Stimulated activated CD4-positive, alpha-beta T cell treated with anti-CD3 and anti-CD28 coated beads, Interleukin-4, amount 100 ng/mL, for 1 hour (primary cell): ENCODE measurements at regions not wholly inside any gene's neighbourhood (a gene's known extent, or its start where the extent isn't known, plus 50 kb on each side); places are given as distances from the start of the nearest gene placed in this dataset.

ENCODE experiments used
- DNase-seq: peaks from one replicate; pipeline ENCODE4 v3.0.0-alpha.2; 2020

GRCh38 chr9:87122947-87123685 is 175.8 kb upstream of the GAS1 start:
- DNase-seq: no peak

- DNase-seq: no peak
Observed at GRCh38 chr9:87123830-87124229, 176.5 kb upstream of the GAS1 start.

GRCh38 chr9:87125819-87126218 is 178.5 kb upstream of the GAS1 start:
- DNase-seq: no peak

- no peak for DNase-seq
Observed at GRCh38 chr9:87127543-87127942, 180.2 kb upstream of the GAS1 start.

GRCh38 chr9:87127978-87128614 is 180.8 kb upstream of the GAS1 start:
- no peak for DNase-seq

- DNase-seq: no peak
Observed at GRCh38 chr9:87128844-87129493, 181.7 kb upstream of the GAS1 start.

GRCh38 chr9:87135074-87135473 is 187.8 kb upstream of the GAS1 start:
- no peak for DNase-seq

GRCh38 chr9:87137718-87138117 is 190.4 kb upstream of the GAS1 start:
- no peak for DNase-seq

GRCh38 chr9:87138128-87139040 is 191.1 kb upstream of the GAS1 start:
- DNase-seq: no peak

GRCh38 chr9:87139099-87139730 is 191.9 kb upstream of the GAS1 start:
- DNase-seq: no peak

GRCh38 chr9:87140142-87140541 is 192.8 kb upstream of the GAS1 start:
- no peak for DNase-seq

GRCh38 chr9:87140605-87141109 is 193.4 kb upstream of the GAS1 start:
- DNase-seq: no peak

GRCh38 chr9:87141124-87141523 is 193.8 kb upstream of the GAS1 start:
- no peak for DNase-seq

- DNase-seq: no peak
Observed at GRCh38 chr9:87146933-87147332, 199.6 kb upstream of the GAS1 start.

- no peak for DNase-seq
Observed at GRCh38 chr9:87147839-87148238, 200.5 kb upstream of the GAS1 start.

- DNase-seq: no peak
Observed at GRCh38 chr9:87148331-87149104, 201.2 kb upstream of the GAS1 start.

- no peak for DNase-seq
Observed at GRCh38 chr9:87149799-87150198, 202.5 kb upstream of the GAS1 start.

- DNase-seq: no peak
Observed at GRCh38 chr9:87152256-87152655, 204.9 kb upstream of the GAS1 start.

GRCh38 chr9:87156247-87156646 is 208.9 kb upstream of the GAS1 start:
- DNase-seq: no peak

GRCh38 chr9:87157366-87158031 is 210.2 kb upstream of the GAS1 start:
- no peak for DNase-seq

- DNase-seq: no peak
Observed at GRCh38 chr9:87158765-87159164, 211.5 kb upstream of the GAS1 start.
